ENCODE measurements at regions not wholly inside any gene's neighbourhood (a gene's known extent, or its start where the extent isn't known, plus 50 kb on each side); places are given as distances from the start of the nearest gene placed in this dataset.
"Not testable (repeated sequence)": the region's sequence is repeated elsewhere in the genome, so short reads cannot be mapped to it uniquely, and the experiment has no call there.

GRCh38 chr12:127767656-127768055 lies 499.3 kb upstream of the TMEM132C start:
- no peak for DNase-seq

- no peak for DNase-seq
Observed at GRCh38 chr12:127770118-127770517, 496.9 kb upstream of the TMEM132C start.

DNA sequence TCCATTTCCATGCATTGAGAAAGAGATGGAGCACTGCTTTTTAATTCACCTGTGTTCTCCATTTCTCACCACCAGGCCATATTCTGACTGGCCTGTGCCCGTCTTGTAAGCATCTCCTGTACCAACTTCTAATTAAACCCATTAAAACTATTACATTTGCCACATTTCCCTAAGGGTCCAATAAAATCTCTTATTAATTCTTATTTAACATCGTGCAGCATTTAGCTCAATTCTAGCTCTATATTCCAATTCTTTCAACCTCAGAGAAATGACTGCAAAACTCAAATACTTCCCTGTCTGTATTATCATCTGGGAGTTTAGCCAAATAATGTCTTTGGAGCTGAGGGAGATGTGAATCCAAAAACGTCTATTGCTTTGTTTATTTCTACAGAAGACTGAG lies 495.4 kb upstream of the TMEM132C start:
- DNase-seq = no peak

DNA sequence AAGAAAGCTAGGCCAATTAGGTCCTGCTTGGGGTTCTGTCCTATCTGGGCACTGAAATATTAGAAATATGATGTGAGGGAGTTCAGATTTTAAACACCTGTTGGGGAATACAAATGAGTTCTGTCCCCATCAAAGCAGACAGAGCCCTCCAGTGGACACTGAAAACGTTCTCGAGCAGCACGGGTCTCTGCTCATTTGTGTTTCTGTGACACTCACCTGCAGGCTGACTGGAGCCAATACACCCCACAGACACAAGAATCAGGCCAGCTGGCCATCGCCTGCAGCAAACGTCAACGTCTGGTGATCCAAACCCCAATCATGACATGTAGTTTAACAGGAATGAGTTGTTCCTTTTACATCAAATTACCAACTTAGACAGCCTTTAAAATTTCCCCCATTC lies 493.4 kb upstream of the TMEM132C start:
- no peak for DNase-seq

DNA sequence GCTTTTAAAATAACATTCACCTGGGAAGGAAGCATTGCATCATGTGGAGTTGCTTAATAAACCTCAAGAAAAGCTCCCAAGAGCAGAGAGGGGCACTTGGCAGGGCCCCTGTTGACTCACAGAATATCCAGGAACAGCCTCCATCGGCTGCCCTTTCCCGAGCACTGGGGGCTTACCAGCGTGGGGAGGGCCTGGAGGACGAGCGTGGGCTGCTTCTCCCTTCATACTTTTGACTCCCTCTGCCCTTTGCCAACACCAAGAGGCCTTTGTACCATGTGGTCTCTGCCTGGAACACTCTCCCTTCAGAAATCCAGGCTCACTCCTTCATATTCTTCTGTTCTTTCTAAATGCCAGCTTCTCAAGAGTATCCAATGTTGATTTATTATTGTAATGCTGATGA lies 492.1 kb upstream of the TMEM132C start:
- DNase-seq = no peak

GRCh38 chr12:127779301-127780045 lies 487.5 kb upstream of the TMEM132C start:
- DNase-seq = no peak

DNA sequence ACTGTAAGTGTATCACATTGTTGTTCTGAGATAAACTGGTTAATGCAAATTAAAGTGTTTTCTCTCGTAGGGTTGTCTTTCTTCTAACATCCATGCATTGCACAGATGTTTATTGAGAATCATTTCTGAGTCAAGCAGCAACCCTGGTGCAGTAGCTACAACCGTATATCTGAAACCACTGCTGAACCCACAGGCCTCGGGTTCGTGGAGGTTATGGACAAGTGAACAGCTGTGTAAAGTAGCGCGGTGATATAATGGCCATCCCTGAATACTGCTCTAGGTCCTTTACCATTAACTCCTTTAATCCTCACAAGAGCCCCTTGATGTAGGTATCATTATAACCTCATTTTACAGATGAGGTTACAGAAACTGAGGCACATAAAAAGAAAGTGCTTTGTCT lies 486.1 kb upstream of the TMEM132C start:
- DNase-seq = no peak

DNA sequence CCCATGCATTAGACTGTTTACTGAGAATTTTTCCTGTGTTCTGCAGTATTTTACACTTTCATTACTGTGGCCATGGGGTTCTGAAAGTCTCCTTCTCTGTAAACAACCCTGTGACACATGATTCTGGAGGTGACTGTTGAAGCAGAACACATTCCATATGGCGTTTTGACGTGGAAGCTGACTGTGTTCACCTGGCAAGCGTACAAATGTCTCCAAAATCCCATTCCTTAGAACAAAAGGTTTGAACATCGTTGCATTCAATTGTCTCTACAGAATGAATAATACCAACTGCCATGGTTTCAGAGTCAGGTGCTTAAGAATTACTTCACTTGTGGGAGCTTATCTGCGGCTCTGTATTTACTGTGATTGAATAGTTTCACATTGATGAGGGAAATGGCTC lies 485.6 kb upstream of the TMEM132C start:
- no peak for DNase-seq

DNA sequence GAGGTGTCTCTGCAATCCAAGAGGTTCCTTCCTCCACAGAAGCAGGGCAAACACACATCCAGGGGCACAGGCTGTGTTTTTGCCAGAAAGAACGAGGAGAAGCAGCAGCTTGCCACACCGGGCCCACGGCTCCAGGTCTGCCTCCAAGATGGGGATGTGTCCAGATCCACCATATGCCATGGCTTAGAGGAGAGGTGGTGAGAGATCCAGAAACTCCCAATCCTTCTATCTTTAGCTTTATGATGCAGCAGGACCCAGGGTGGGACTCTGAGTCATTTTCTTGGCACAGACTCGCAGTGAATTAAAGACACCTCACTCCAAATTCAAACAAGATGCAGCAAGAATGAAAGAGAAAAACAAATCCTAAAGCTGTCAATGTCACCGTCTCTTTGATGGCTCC lies 481.4 kb upstream of the TMEM132C start:
- DNase-seq = no peak

GRCh38 chr12:127785986-127786590 lies 480.9 kb upstream of the TMEM132C start:
- no peak for DNase-seq

DNA sequence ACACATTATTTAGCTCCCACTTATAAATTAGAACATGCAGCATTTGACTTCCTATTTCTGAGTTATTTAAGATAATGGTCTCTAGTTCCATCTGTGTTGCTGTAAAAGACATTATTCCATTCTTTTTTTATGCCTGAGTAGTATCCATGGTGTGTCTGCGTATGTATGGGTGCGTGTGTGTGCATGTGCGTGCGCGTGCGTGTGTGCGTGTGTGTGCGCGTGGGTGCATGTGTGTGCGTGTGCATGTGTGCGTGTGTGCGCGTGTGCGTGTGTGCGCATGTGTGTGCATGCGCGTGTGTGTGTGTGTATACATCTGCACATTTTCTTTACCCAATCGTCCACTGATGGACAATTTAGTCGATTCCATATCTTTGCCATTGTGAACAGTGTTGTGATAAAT lies 479.4 kb upstream of the TMEM132C start:
- no peak for DNase-seq

- DNase-seq = no peak
Observed at GRCh38 chr12:127790376-127790775, 476.6 kb upstream of the TMEM132C start.

DNA sequence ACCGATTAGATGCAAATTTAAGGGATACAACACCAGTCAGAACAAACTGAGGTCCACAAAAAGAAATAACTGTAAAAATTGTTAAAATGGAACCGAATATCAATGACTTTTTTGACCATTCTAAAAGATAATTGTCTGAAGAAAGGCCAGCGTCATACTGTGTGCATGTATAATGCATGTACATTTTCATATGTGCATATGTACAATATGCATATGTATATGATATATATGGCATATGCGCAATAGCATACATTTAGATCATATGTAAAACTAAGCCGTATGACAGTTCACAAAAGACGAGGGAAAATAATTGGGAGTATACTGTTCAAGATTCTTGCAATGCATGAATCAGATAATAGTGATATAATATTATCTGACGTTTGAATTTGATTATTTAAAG lies 475.8 kb upstream of the TMEM132C start:
- no peak for DNase-seq

GRCh38 chr12:127797918-127798317 lies 469.1 kb upstream of the TMEM132C start:
- no peak for DNase-seq

GRCh38 chr12:127802271-127802670 lies 464.7 kb upstream of the TMEM132C start:
- DNase-seq = no peak

DNA sequence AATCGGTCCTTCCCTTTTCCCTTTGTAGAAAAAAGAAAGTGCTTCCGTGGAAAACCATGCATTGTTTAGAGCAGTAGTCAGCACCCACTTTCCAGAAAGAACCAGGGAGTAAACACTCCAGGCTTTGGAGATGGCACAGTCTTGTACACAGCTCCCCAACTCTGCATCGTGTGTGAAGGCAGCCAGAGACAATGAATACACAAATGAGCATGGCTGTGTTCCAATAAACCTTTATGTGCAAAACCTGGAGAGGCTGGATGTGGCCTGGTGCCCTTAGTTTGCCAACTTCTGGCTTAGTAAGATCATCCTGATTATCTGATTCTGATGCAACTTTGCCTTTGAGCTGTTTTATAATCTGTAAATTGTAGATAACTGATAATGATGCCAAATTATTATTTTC lies 463.4 kb upstream of the TMEM132C start:
- no peak for DNase-seq

GRCh38 chr12:127809275-127809674 lies 457.7 kb upstream of the TMEM132C start:
- no peak for DNase-seq

GRCh38 chr12:127810041-127810440 lies 456.9 kb upstream of the TMEM132C start:
- no peak for DNase-seq

GRCh38 chr12:127810459-127810858 lies 456.5 kb upstream of the TMEM132C start:
- not testable (repeated sequence) for DNase-seq

DNA sequence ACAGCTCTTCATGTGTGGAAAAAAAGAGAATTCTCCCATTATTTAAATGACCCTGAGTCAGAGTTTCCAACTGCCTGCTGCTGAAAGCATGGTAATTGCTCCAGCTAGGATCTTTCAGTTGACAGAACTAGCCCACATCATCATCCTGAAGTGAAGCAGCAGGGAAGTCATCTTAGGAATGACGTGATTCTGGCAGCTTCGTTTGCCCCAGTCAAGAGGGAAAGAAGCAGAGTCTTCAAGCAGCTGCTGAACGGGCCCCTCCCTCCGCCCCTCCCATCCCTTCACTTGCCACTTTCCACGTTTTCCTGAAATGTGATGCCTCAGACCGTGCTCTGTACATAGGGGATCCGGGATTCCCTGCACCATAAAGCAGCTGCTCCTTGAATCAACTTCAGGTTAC lies 455.0 kb upstream of the TMEM132C start:
- no peak for DNase-seq

DNA sequence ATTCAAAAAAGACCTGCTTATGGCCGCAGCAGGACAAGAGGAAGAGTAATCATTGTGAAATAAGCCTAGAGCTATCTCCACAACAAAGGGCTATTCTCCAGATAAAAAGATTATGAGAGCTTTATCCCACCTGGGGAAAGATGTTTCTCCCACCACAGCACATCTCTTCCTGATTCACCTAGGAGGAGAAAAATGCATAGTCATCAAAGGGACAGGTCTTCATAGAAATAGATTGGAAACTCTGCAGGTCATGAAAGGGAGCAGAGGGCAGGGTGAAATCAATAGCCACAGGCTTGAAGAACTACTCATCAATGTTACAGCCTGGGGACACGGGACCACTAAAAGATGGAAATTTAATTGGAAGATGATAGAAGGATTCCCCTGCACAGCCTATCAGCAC lies 453.8 kb upstream of the TMEM132C start:
- DNase-seq = no peak

- no peak for DNase-seq
Observed at GRCh38 chr12:127819056-127819455, 447.9 kb upstream of the TMEM132C start.

DNA sequence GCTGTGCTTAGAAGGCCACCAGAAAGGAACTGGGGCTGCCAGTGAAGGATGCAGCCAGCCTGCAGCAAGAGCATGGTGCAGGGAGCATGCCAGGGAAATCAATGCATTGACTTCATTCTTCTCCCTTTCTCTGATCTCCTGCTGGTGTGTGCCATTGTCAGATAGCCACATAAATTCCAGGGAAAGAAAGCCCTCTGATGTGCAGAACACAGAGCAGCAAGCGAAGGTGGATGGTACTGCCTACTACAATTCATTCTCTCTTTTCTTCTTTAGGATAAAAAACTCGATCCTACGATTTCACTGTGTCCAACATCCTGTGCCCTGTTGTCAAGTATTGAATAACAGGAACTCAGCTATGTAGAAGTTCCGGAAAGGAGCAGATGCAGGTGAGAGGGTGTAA lies 446.7 kb upstream of the TMEM132C start:
- no peak for DNase-seq

GRCh38 chr12:127820846-127821245 lies 446.1 kb upstream of the TMEM132C start:
- DNase-seq = no peak

DNA sequence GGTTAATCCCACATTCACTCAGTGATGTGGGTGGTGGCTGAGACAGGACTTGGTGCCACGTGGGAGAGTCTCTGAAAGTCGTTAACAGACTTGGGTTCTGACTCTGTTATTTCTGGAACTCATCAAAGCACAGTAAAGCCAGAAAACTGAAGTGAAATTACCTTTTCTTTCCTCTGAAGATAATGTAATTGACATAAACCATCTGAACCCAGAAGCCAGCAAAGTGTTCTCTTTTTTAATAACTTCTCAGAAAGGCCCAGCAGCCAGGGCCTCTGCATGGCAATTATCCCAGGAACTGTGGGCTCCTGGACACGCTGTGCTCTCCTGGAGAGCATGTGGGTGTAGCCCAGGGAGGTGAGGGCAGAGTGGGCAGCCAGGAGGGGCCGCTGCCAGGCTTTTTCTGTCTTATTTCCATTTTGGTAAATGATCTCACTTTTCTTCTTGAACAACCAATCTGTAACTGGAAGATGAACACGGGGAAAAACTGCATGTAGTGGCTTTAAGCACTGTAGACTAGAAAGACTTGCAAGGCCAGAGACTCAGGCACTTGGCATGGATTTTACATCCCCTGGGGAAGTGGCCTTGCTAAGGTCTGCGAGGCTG lies 444.1 kb upstream of the TMEM132C start:
- DNase-seq = no peak

Measured in activated CD4-positive, alpha-beta T cell treated with anti-CD3 and anti-CD28 coated beads for 48 hours (primary cell).